NCI-H2196 treated with DMSO at 0.1 percent for 48 hours (cell line): ENCODE measurements at regions not wholly inside any gene's neighbourhood (a gene's known extent, or its start where the extent isn't known, plus 50 kb on each side); places are given as distances from the start of the nearest gene placed in this dataset.
"Not testable (repeated sequence)": the region's sequence is repeated elsewhere in the genome, so short reads cannot be mapped to it uniquely, and the experiment has no call there.

ENCODE experiments used
- DNase-seq: peaks from one replicate; lab custom pipeline; 2025; ENCODE audit not compliant: unreplicated experiment; lab: John Stamatoyannopoulos, UW

DNA sequence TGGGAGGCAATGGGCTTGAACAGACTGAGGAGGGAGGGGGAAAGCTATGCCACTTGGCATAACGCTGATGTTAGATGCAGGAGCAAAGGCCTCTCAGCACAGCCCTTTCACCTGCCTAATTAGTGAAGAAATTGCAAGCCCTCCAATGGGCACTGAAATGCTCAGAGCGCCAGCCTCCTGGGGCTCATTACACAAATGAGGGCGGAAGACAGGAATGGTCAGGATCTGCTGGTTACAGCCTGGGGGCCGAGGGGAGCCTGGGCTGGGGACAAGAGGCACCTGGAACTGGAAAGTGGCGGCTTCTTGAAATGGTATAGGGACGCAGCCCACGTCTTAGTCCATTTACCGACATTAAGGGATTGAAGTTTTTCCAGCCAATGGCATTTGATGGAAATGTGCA lies 50.2 kb upstream of the PLET1 start:
- no peak for DNase-seq

DNA sequence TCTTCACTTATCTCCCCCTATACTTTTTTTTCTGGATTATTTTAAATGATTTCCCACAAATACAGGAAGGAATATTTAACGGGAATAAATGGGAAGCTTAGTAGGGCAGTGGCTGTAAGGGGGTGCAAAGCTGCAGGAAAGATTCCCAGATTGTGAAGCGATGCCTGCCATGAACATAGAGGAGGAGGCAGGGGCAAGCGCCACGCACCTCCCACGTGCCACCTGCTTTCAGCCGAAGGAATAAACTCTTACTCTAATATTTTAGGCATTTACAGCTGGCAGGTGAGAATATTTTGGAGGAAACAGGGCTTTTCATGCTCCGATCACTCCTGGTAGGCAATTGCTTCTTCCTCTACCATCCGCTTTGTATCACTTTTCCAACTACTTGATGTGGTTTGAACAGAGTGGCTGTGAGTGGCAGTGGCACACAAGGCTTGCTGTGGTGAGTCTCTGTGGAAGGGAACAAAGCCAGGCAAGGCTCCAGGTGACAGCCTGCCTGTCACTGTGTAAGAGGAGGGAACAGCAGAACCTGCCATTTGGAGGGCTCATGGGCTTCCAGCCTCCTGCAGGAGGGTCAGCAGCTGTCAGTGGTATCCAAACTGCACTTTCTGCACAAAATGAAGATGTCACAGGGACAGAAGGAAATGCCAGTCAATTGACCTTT lies 54.5 kb upstream of the PLET1 start:
- DNase-seq, result no peak

DNA sequence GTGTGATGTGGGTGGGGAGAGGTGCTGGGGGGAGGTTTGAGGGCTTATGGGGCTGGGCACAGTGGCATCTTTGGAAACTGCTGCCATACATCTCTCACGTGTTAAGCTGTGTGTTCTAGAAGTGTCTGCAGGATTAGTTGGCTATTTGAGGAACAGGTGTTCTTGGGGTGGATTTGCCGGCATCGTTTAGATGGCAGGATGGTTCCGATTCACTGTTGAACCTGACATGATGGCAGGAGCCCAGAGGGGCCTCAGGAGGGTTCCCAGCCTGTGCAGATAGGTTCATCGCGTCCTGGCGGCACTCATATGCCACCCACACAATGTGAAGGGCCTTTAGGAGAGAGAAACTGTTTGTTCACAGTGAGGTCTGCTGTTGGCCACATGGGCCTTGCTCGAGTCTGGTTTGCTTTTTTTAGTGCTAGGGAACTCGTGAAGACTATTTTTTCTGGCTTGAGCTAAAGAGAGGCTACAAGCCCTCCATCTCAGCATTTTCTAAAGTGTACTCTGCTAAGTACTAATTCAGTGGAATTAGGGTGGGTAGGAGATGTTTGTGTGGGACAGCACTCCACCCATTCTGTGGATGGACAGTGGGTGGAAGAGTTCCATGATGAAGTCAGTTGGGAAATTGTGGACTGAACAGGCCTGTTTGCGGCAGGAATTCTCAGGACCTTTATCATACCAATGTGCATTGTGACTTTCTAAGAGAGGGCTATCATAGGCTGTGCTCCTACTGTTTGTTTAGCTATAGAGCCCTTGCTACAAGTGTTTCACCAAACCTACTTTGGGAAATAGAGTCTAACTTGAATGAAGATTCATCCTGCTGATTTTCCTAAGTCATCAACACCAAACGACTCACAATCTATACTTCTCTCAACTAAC lies 55.4 kb upstream of the PLET1 start:
- no peak for DNase-seq

DNA sequence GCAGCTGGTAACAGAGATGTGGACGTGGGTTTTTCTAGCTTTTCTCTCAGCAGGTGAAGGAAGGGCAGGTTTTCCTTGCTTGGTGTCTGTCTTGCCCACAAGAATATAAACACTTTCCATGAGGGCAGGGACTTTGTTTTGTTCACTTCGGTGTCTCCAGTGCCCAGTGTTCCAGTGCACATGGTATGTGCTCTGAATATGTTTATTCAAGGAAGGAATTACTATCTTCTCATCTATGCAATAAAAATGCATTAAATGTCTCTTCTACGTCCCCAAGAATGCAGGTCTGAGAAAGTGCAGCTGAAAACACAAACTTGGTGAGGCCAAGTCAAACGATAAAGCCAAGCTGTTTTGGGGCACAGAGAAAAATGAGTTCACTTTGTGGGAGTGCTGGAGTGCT lies 56.3 kb upstream of the PLET1 start:
- no peak for DNase-seq

DNA sequence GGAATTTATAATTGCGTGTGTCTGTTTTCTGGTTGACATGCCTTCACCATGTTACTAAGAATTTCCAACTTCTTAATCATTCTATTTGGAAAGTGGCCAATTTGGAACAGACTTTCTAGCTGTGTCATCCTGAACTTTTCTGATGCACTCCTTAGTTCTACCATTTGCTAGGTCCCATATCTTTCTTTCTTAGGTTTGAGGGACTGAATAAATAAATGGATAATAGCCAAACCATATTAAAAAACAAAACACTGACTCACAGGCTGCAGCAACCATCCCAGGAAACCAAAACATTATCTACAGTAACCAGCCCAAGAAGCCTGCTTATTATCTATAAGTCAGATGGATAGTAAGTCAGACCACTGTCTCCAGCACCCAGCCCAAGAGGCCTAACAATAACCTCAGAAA lies 57.5 kb upstream of the PLET1 start:
- DNase-seq, result no peak

DNA sequence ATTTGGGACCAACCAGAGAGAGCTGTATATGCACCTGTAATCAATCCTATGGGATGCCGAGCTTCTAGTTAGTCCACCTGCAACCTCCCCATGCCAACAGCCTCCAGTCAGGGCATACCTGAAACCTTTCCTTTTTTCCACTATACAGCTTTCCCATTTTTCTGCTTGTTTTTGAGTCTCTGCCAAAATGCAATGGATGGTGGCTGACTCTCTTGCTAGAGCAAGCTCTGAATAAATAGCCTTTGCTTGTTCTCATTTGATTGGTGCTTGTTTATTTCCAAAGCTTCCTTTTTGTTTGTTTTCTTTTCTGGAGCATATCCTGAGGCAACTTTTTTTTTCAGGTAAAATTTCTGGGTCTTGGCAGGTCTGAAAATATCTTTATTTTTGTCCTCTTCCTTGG lies 58.0 kb upstream of the PLET1 start:
- DNase-seq, result no peak

DNA sequence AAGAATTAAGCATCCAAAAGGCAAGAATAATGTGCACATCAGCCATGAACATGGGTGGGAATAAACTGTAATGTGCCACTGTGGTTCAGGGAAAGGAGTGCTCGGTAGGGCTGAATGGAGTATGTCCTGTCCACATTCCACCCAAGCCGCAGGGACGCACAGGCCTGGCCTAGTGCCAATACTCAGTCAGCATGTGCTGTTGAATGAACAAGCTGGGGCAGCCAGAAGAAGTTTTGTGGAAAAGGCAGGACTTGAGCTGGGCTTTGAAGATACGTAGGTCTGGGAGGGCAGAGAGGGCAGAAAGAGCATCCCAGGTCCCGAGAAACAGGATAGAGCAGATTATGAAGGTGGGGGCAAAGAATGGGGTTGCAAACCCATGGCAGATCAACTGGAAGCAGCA lies 60.0 kb upstream of the PLET1 start:
- no peak for DNase-seq

DNA sequence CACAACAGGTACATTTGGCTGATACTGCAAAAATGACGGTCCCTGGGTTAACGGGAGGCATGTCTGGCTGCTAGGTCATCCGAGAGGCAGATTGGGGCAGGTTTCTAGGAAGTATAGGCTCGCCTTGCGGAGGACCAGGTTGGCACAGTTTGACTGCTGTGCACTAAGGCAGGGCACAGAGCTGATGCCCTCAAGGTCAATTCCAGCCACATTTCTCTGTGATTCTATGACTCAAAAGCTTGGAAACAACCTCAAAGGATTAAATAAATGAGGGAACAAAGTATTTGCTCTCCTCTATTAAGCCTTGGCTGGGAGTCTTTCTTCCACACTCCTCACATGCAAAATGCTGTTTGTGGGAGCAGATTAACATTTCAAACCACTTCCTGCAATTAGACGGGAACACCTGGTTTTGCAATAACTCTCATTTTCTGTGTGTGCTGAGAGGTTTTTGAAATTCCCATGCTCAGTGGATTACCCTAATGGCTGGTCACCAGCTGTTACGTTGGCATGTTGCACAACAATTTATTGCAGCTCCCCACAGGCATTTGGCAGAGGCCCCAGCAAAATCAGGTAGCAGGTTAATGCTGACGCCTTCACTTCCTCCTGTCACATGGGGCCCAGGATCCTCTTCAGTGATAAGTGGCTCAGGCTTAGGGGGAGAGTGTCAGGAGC lies 61.0 kb upstream of the PLET1 start:
- peak; percentile 82 for DNase-seq

DNA sequence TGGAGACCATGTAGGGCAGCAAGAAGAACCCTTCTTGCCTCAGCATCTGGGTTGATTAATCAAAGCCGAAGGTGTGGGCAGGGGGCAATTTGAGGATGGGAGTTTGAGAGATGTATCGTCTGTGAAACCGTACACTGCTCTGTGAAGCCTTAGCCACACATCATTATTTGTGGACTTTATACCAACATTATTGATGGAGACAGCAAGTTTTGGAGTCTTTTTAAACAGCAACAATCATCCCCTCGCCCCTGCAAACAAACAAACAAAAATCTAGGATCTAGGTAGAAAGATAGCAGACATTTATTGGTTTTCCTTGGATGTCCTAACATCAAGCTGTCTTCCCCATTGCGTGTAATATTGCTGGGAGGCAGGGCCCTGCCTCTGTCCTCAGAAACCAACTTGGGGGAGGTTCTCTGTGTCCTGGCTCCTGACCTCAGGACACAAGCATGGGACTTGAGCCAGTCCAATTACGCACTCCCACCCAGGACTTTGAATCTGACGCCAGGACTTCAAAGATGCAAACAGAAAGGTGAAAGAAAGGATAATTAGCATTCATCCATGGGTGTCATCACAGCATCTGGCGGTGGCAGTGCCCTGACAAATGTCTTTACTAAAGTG lies 61.6 kb upstream of the PLET1 start:
- DNase-seq, result no peak

DNA sequence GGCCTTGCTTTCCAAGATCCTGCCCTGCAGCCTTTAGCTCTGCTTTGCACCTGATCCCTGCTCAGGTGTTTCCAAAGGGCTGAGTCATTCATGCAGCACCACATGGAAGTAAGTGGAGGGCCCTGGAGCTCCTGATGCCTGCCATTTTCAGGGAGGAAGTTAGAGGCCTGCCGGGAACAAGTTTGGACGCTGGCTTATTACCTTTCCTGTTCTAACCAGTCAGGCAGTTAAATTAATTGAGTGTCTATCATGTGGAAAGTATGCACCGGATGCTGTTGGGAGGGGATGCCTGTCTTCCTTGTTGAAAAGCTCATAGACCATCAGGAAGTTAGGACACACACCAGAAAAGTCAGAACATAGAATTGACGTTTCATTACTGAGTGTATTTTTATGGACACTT lies 73.7 kb upstream of the PLET1 start:
- DNase-seq, result no peak

DNA sequence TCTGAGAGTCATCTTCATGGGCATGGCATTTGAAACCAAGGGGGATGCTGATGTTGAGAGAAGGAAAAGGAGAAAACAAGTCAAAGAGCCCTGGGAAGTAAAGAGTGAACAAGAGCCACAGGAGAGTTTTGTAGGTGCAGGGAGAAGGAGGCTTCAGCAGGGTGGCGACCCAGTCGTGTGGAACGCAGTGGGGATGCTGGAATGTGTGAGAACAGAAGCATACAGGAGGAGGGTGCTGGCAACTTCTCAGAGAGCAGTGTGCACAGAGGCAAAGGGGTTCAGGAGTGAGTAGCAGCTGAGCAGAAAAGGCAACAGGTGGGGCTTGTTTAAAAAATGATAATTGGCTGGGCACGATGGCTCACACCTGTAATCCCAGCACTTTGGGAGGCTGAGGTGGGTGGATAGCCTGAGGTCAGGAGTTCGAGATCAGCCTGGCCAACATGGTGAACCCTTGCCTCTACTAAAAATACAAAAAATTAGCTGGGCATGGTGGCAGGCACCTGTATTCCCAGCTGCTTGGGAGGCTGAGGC lies 75.8 kb upstream of the PLET1 start:
- DNase-seq, result no peak

DNA sequence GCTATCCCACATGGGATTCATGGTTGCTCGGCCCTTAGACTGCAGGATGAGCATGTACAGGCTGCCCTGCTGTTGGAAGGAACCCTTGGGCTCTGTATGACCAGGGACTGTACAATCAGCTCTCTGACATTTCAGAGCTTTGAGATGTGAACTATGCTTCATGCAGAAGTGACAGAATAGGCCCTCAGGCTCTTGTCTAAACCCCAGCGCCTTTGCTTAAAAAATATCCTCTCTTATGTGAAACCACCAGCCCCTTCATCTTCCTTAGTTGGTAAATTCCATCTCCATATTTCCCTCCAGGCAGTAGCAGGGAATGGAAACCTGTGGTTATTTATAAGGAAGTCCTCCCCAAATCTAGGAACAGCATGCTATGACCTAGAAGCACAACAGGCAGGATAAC lies 78.9 kb upstream of the PLET1 start:
- DNase-seq, result no peak

DNA sequence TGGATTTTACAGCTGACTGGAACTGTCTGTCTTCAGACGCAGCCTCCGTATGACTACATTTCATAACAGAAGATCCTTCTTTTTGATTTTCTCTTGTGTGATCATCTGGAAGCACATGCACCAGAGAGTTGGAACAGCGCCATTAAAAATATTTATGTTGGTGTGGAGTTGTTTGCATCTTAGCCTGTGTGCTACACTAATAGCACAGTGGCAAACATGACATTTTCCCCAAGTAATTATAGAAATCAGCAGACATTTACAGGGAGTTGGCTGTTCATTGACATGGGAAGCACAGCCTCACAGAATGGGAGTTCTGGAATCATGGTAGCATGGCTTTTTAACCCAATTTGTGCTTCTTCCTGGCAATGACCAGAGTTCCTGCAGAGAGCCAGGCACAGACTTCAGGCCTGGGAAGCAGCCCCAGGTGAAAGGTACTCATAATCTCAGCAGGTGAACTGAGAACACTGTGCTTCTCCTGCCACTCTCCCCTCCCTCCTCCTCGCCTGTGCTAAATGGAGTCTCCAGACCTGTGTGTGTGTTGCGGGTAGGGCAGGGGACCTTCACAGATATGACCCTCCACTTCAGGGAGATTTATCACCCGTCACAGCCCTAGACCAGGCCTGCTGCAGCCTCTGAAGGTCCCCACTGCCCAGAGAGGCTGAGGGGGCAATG lies 82.8 kb upstream of the PLET1 start:
- no peak for DNase-seq

DNA sequence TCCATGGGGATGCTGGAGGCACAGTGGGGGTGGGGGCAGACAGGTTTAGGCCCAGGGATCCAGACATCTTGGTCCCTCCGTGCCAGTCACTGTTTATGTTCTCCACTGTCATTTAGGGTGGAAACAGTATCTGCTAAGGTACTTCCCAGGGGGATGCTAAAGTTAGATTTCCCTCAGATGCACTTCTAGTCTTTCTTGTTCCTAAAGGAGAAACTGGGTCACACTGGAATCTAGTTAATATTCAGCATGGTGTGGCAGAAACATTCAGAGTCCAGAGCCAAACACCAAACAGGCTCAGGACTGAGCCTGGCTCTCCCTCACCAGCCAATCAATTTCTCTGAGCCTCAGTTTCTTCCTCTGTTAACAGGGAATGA lies 83.4 kb upstream of the PLET1 start:
- DNase-seq, result no peak

DNA sequence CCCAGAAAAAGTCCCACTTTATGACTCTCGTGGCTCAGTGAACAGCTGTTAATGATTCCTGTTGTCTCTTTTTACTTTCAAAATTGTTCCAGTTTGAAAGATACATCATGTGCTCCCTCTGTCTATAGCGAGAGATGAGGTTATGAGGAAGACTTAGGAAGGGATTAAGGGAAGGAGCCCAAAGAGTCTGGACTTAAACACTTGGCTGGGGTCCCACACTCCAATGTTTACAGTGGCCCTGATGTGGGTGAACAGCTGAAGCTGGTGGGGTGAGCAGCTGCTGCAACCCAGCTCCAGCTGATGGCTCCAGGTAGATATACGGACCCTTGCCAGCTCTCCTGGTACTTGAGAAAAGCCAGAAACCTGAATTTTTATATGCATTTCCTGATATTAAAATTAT lies 84.5 kb upstream of the PLET1 start:
- DNase-seq, result no peak

DNA sequence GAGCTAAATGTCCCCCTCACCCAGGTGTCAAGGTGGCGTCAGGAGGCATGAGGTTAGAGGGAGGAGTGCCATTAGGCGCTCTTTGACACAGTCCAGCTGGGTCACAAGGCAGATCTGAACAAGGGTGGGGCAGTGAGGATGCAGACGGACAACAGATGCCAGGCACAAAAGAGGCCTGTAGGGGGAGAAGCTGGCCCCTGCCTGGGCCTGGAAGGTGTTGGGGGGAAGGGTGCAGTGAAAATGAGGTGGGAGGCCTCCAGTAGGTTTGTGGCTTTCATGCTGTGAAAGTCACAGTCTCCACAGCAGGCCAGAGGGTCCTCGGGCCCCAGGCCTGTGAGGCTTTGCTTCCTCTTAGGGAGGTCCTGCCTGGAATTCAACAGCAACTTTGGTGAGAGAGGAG lies 85.0 kb upstream of the PLET1 start:
- no peak for DNase-seq

DNA sequence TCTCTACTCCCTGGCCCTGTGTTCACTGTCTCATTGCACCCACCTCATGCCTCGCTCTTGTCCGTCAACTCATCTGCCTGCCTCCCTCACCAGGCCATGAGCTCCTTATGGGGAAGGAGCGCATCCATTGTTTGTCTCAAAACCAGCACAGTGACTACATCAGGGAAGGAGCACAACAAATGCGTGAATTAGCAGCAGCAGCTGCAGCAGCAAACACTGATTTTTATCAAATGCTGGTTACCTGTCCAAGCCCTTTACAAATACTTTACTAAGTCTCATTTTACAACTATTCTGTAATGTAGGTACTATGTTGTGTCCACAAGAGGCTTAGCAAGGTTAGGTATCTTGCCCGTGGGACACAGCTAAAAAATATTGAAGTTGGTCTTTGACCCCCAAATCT lies 85.9 kb upstream of the PLET1 start:
- DNase-seq, result no peak

DNA sequence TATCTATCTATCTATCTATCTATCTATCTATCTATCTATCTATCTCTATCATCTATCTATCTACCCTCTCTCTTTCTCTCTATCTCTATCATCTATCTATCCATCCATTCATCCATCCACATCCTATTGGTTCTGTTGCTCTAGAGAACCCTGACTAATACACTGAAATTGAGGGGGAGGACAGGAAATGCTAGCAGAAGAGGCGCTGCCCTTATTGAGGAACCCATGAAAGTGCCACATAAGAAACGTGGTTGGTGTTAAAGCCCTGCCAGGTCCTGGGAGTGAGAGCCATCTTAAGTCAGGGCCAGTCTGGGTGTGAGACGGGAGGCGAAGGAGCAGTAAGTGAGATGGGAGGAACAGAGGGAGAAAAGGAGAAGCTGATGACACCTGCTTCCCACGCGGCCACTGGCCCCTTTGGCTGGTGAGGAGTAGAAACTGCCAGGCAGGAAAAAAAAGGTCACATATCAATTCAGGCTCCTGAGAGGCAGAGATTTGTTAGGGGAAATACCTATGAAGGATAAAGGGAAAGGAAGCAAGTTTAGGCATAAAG lies 87.9 kb upstream of the PLET1 start:
- no peak for DNase-seq

DNA sequence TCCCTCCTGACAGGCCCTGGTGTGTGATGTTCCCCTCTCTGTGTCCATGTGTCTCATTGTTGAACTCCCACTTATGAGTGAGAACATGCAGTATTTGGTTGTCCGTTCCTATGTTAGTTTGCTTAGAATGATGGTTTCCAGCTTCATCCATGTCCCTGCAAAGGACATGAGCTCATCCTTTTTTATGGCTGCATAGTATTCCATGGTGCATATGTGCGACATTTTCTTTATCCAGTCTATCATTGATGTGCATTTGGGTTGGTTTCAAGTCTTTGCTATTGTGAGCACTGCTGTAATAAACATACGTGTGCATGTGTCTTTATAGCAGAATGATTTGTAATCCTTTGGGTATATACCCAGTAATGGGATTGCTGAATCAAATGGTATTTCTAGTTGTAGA lies 90.8 kb upstream of the PLET1 start:
- DNase-seq, result not testable (repeated sequence)

DNA sequence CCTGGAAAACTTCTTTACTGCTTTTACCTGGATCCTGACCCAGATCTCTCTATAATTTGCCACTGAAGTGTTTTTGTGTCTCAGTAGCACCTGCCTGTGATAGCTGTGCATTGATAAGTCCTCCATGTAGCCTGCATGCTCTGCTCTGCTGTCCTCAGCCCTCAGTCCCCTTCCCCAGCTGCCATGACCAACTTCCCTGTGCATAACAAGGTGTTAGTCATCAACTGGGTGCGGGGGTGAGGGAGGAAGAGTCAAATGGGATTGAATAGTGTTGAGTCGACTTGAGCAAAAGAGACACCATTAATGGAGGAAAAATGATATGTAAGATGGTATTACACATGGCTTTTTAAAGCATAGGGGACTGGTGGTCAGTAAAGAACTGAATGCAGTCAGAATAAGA lies 92.2 kb upstream of the PLET1 start:
- DNase-seq, result no peak

DNA sequence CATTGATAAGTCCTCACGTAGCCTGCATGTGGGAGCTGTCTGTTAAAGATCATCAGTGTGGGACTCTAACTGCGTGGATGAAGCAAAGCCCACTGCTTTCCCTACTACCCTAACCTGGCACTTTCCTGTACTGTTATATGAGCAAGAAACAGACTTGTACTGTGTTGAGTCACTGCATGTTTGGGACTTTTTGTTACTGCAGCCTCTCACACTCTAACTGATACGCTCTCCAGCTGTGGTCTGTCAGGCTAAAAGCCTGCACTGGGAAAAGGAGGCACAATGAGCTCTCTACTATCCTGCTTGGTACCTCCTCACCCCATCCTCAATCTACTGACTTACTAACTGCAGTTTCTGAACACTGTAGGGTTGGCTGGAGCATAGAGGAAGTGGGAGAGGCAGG lies 93.7 kb upstream of the PLET1 start:
- DNase-seq, result no peak
